ENCODE measurements at regions not wholly inside any gene's neighbourhood (a gene's known extent, or its start where the extent isn't known, plus 50 kb on each side); places are given as distances from the start of the nearest gene placed in this dataset.
"Not testable (repeated sequence)": the region's sequence is repeated elsewhere in the genome, so short reads cannot be mapped to it uniquely, and the experiment has no call there.

GRCh38 chr14:48035836-48036235 lies 360.4 kb upstream of the MDGA2 start:
- ChIA-PET CTCF (no interaction called here), POLR2A (no interaction called here)
- no peak for TF ChIP-seq L3MBTL2 (conservative IDR thresholded peaks at IDR 0.05)
- no peak for TF ChIP-seq NFRKB (IDR thresholded peaks at IDR 0.05)
- no peak for TF ChIP-seq SUZ12 (IDR thresholded peaks at IDR 0.05)
- no peak for TF ChIP-seq ZNF384 (IDR thresholded peaks at IDR 0.05)
- TF ChIP-seq SP1 (IDR thresholded peaks at IDR 0.05): no peak
- TF ChIP-seq CTBP1 (IDR thresholded peaks at IDR 0.05; ENCODE audit: borderline replicate concordance): no peak
- no peak for TF ChIP-seq ELF4 (IDR thresholded peaks at IDR 0.05)
- TF ChIP-seq HDGF (IDR thresholded peaks at IDR 0.05; ENCODE audit: borderline replicate concordance): no peak
- no peak for TF ChIP-seq TARDBP (IDR thresholded peaks at IDR 0.05)
- TF ChIP-seq ARNT (IDR thresholded peaks at IDR 0.05): no peak
- no peak for TF ChIP-seq PKNOX1 (IDR thresholded peaks at IDR 0.05)
- no peak for DNase-seq (ENCODE audit: extremely low spot score)

- no peak for TF ChIP-seq TARDBP (IDR thresholded peaks at IDR 0.05)
- no peak for TF ChIP-seq LEF1 (IDR thresholded peaks at IDR 0.05; ENCODE audit: borderline replicate concordance)
- no peak for TF ChIP-seq ELF4 (IDR thresholded peaks at IDR 0.05)
- TF ChIP-seq ZNF384 (IDR thresholded peaks at IDR 0.05): no peak
- no peak for TF ChIP-seq BHLHE40 (IDR thresholded peaks at IDR 0.05; ENCODE audit: borderline replicate concordance)
- TF ChIP-seq SP1 (IDR thresholded peaks at IDR 0.05): no peak
- no peak for TF ChIP-seq ARNT (IDR thresholded peaks at IDR 0.05)
- TF ChIP-seq SUZ12 (IDR thresholded peaks at IDR 0.05): no peak
- no peak for TF ChIP-seq CTBP1 (IDR thresholded peaks at IDR 0.05; ENCODE audit: borderline replicate concordance)
- TF ChIP-seq FOXA1 (IDR thresholded peaks at IDR 0.05): no peak
- no peak for DNase-seq (ENCODE audit: extremely low spot score)
- ChIA-PET CTCF (no interaction called here), POLR2A (no interaction called here)
Measured at GRCh38 chr14:48027115-48027514, 351.7 kb upstream of the MDGA2 start.

- no peak for DNase-seq (ENCODE audit: extremely low spot score)
- ChIA-PET CTCF (no interaction called here), POLR2A (no interaction called here)
- TF ChIP-seq FOXM1 (IDR thresholded peaks at IDR 0.05; ENCODE audit: borderline replicate concordance) (no peak), LEF1 (IDR thresholded peaks at IDR 0.05; ENCODE audit: borderline replicate concordance) (no peak), PKNOX1 (IDR thresholded peaks at IDR 0.05) (no peak), HDGF (IDR thresholded peaks at IDR 0.05; ENCODE audit: borderline replicate concordance) (no peak), BHLHE40 (IDR thresholded peaks at IDR 0.05; ENCODE audit: borderline replicate concordance) (no peak), ELF4 (IDR thresholded peaks at IDR 0.05) (no peak), FOXA1 (IDR thresholded peaks at IDR 0.05) (no peak), ARNT (IDR thresholded peaks at IDR 0.05) (no peak), FOXK2 (IDR thresholded peaks at IDR 0.05) (no peak)
Measured at GRCh38 chr14:48023881-48024280, 348.5 kb upstream of the MDGA2 start.

- POLR2A ChIA-PET; DNase-seq (ENCODE audit: extremely low spot score); CTCF ChIA-PET: not testable (repeated sequence)
Measured at GRCh38 chr14:48011484-48011883, 336.1 kb upstream of the MDGA2 start.

- DNase-seq (ENCODE audit: extremely low spot score): no peak
- ChIA-PET CTCF (no interaction called here), POLR2A (no interaction called here)
- no peak for TF ChIP-seq ELF4 (IDR thresholded peaks at IDR 0.05)
- TF ChIP-seq CTBP1 (IDR thresholded peaks at IDR 0.05; ENCODE audit: borderline replicate concordance): no peak
- TF ChIP-seq NFRKB (IDR thresholded peaks at IDR 0.05): no peak
- no peak for TF ChIP-seq PKNOX1 (IDR thresholded peaks at IDR 0.05)
- TF ChIP-seq SP1 (IDR thresholded peaks at IDR 0.05): no peak
- no peak for TF ChIP-seq ARNT (IDR thresholded peaks at IDR 0.05)
- no peak for TF ChIP-seq FOXA1 (IDR thresholded peaks at IDR 0.05)
- TF ChIP-seq HDGF (IDR thresholded peaks at IDR 0.05; ENCODE audit: borderline replicate concordance): no peak
- no peak for TF ChIP-seq FOXK2 (IDR thresholded peaks at IDR 0.05)
- TF ChIP-seq L3MBTL2 (conservative IDR thresholded peaks at IDR 0.05): no peak
- no peak for TF ChIP-seq ZNF384 (IDR thresholded peaks at IDR 0.05)
- TF ChIP-seq BHLHE40 (IDR thresholded peaks at IDR 0.05; ENCODE audit: borderline replicate concordance): no peak
- TF ChIP-seq LEF1 (IDR thresholded peaks at IDR 0.05; ENCODE audit: borderline replicate concordance): no peak
- TF ChIP-seq TARDBP (IDR thresholded peaks at IDR 0.05): no peak
- TF ChIP-seq FOXM1 (IDR thresholded peaks at IDR 0.05; ENCODE audit: borderline replicate concordance): no peak
- TF ChIP-seq SUZ12 (IDR thresholded peaks at IDR 0.05): no peak
Measured at GRCh38 chr14:48008646-48009045, 333.2 kb upstream of the MDGA2 start.

GRCh38 chr14:48005986-48006385 lies 330.6 kb upstream of the MDGA2 start:
- DNase-seq (ENCODE audit: extremely low spot score): no peak
- ChIA-PET CTCF (no interaction called here), POLR2A (no interaction called here)
- TF ChIP-seq ARNT (IDR thresholded peaks at IDR 0.05) (no peak), LEF1 (IDR thresholded peaks at IDR 0.05; ENCODE audit: borderline replicate concordance) (no peak), BHLHE40 (IDR thresholded peaks at IDR 0.05; ENCODE audit: borderline replicate concordance) (no peak), PKNOX1 (IDR thresholded peaks at IDR 0.05) (no peak), FOXK2 (IDR thresholded peaks at IDR 0.05) (no peak), L3MBTL2 (conservative IDR thresholded peaks at IDR 0.05) (no peak), TARDBP (IDR thresholded peaks at IDR 0.05) (no peak), ZNF384 (IDR thresholded peaks at IDR 0.05) (no peak), NFRKB (IDR thresholded peaks at IDR 0.05) (no peak), HDGF (IDR thresholded peaks at IDR 0.05; ENCODE audit: borderline replicate concordance) (no peak), FOXM1 (IDR thresholded peaks at IDR 0.05; ENCODE audit: borderline replicate concordance) (no peak), FOXA1 (IDR thresholded peaks at IDR 0.05) (no peak), CTBP1 (IDR thresholded peaks at IDR 0.05; ENCODE audit: borderline replicate concordance) (no peak), SP1 (IDR thresholded peaks at IDR 0.05) (no peak), SUZ12 (IDR thresholded peaks at IDR 0.05) (no peak), ELF4 (IDR thresholded peaks at IDR 0.05) (no peak)

Data from HEK293T (cell line).